ENCODE measurements at regions not wholly inside any gene's neighbourhood (a gene's known extent, or its start where the extent isn't known, plus 50 kb on each side); places are given as distances from the start of the nearest gene placed in this dataset.

DNA sequence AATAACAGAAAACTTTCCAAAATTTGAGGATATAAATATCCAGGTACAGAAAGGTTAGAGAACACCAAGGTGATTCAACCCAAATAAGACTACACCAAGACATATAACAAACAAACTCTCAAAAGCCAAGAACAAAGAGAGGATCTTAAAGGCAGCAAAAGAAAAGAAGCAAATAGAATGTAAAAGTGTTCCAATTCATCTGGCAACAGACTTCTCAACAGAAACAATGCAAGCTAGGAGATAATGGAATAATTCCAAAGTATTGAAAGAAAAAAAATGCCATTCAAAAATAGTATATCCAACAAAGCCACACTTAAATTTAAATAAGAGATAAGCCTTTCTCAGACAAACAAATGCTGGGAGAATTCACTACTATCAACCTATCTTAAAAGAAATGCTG lies 153.0 kb upstream of the FAT3 start:
- TF ChIP-seq, protein P1, sequence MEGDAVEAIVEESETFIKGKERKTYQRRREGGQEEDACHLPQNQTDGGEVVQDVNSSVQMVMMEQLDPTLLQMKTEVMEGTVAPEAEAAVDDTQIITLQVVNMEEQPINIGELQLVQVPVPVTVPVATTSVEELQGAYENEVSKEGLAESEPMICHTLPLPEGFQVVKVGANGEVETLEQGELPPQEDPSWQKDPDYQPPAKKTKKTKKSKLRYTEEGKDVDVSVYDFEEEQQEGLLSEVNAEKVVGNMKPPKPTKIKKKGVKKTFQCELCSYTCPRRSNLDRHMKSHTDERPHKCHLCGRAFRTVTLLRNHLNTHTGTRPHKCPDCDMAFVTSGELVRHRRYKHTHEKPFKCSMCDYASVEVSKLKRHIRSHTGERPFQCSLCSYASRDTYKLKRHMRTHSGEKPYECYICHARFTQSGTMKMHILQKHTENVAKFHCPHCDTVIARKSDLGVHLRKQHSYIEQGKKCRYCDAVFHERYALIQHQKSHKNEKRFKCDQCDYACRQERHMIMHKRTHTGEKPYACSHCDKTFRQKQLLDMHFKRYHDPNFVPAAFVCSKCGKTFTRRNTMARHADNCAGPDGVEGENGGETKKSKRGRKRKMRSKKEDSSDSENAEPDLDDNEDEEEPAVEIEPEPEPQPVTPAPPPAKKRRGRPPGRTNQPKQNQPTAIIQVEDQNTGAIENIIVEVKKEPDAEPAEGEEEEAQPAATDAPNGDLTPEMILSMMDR (IDR thresholded peaks at IDR 0.05; ENCODE audit: low read depth, low read length, missing control alignments), result no peak
- H3K4me3 ChIP-seq (ENCODE audit: low read depth, low read length), result no peak overlapping the region
- no peak for DNase-seq (ENCODE audit: low read depth)

- no peak for DNase-seq (ENCODE audit: low read depth)
- H3K4me3 ChIP-seq (ENCODE audit: low read depth, low read length), result no peak overlapping the region
- TF ChIP-seq, protein P1 (IDR thresholded peaks at IDR 0.05; ENCODE audit: low read depth, low read length, missing control alignments), result no peak
Observed at GRCh38 chr11:92070026-92070889, 154.4 kb upstream of the FAT3 start.

GRCh38 chr11:92067016-92067415 lies 157.6 kb upstream of the FAT3 start:
- TF ChIP-seq, protein P1 (IDR thresholded peaks at IDR 0.05; ENCODE audit: low read depth, low read length, missing control alignments), result no peak
- no peak overlapping the region for H3K4me3 ChIP-seq (ENCODE audit: low read depth, low read length)
- DNase-seq (ENCODE audit: low read depth), result no peak

GRCh38 chr11:92061456-92062062 lies 163.1 kb upstream of the FAT3 start:
- DNase-seq (ENCODE audit: low read depth), result no peak
- TF ChIP-seq, protein P1 (IDR thresholded peaks at IDR 0.05; ENCODE audit: low read depth, low read length, missing control alignments), result no peak
- no peak overlapping the region for H3K4me3 ChIP-seq (ENCODE audit: low read depth, low read length)

- TF ChIP-seq, protein P1 (IDR thresholded peaks at IDR 0.05; ENCODE audit: low read depth, low read length, missing control alignments), result no peak
- DNase-seq (ENCODE audit: low read depth), result no peak
- H3K4me3 ChIP-seq (ENCODE audit: low read depth, low read length), result no peak overlapping the region
Observed at GRCh38 chr11:92057849-92058442, 166.7 kb upstream of the FAT3 start.

GRCh38 chr11:92053216-92053615 lies 171.4 kb upstream of the FAT3 start:
- H3K4me3 ChIP-seq (ENCODE audit: low read depth, low read length), result no peak overlapping the region
- TF ChIP-seq, protein P1 (IDR thresholded peaks at IDR 0.05; ENCODE audit: low read depth, low read length, missing control alignments), result no peak
- DNase-seq (ENCODE audit: low read depth), result no peak
